Panc1 (cell line): ENCODE measurements at regions not wholly inside any gene's neighbourhood (a gene's known extent, or its start where the extent isn't known, plus 50 kb on each side); places are given as distances from the start of the nearest gene placed in this dataset.

Experiments used
- ATAC-seq: fragments of 200-7000 bp; cut with Tn5 transposase; 2 replicates; pipeline ENCODE4 v1.9.1; 2020; ENCODE audit warnings: mild to moderate bottlenecking, moderate library complexity
- BruUV-seq: library from RNA; stranded (reverse); fragments of 400-500 nt; replicated peaks from 2 replicates; lab custom pipeline; 2021; lab: Mats Ljungman, UMichigan
- CTCF ChIA-PET: fragments of 300-600 bp; sonication (Branson Sonifier 250); formaldehyde crosslinking; loops from one replicate; lab custom pipeline; 2022; ENCODE audit warnings: antibody characterized with exemption; lab: Charles Lee
- POLR2A ChIA-PET: fragments of 300-600 bp; sonication (Branson Sonifier 250); formaldehyde crosslinking; loops from one replicate; lab custom pipeline; 2022; ENCODE audit warnings: antibody characterized with exemption; lab: Charles Lee
- DNase-seq: peaks from one replicate; pipeline ENCODE4 v3.0.0-alpha.2; 2010; ENCODE audit warnings: low read depth, low spot score
- H3K27ac ChIP-seq: 2 replicates; pipeline ENCODE4 v1.5.1; 2011; ENCODE audit warnings: mild to moderate bottlenecking, low read length, inconsistent platforms
- H3K27me3 ChIP-seq: fragments of 200-500 bp; sonication (Bioruptor generic); 2 replicates; pipeline ENCODE4 v1.6.0; 2014; ENCODE audit warnings: low read length, inconsistent platforms; ENCODE audit not compliant: control insufficient read depth, insufficient read depth
- H3K36me3 ChIP-seq: fragments of 200-500 bp; sonication (Bioruptor generic); 2 replicates; pipeline ENCODE4 v1.5.1; 2014; ENCODE audit warnings: inconsistent platforms, mild to moderate bottlenecking, low read length, moderate library complexity; ENCODE audit not compliant: control insufficient read depth, insufficient read depth
- H3K4me1 ChIP-seq: 2 replicates; pipeline ENCODE4 v1.5.1; 2011; ENCODE audit warnings: inconsistent platforms, mild to moderate bottlenecking, low read length, moderate library complexity; ENCODE audit not compliant: control insufficient read depth, insufficient read depth
- H3K4me3 ChIP-seq, 2 experiments: 2 replicates each; pipeline ENCODE4 v1.5.1; 2011 to 2012; ENCODE audit warnings: low read depth in 2 of 2, low read length in 2 of 2, mild to moderate bottlenecking in 2 of 2, inconsistent platforms in 1 of 2, moderate library complexity in 1 of 2
- H3K9me3 ChIP-seq: fragments of 200-500 bp; sonication (Bioruptor generic); 2 replicates; pipeline ENCODE4 v1.5.1; 2014; ENCODE audit warnings: low read depth, mild to moderate bottlenecking, inconsistent platforms, low read length, moderate library complexity; ENCODE audit not compliant: control insufficient read depth, insufficient read depth
- POLR2AphosphoS5 ChIP-seq: IDR thresholded peaks from 2 replicates; pipeline ENCODE4 v1.6.1; 2012; ENCODE audit warnings: mild to moderate bottlenecking, low read depth, low read length, moderate library complexity
- SIN3A ChIP-seq: IDR thresholded peaks from 2 replicates; pipeline ENCODE4 v1.6.1; 2012; ENCODE audit warnings: low read depth, mild to moderate bottlenecking, low read length, moderate library complexity, borderline replicate concordance; ENCODE audit not compliant: insufficient read depth
- TCF7L2 ChIP-seq: IDR thresholded peaks from 2 replicates; pipeline ENCODE4 v1.6.1; 2011; ENCODE audit warnings: mild to moderate bottlenecking, low read depth, low read length, inconsistent platforms
- in situ Hi-C: cut with HindIII; loops from 2 replicates; pipeline ENCODE4 v1.10.0; 2016; ENCODE audit warnings: low sequenced_read_pairs, low pct_unique_long_range_greater_than_20kb
- intact Hi-C: fragments of 100-400 bp; cut with micrococcal nuclease; formaldehyde crosslinking; loops from one replicate; pipeline ENCODE4 v1.10.0; 2022; ENCODE audit not compliant: unreplicated experiment
- TF ChIP-seq, protein P1 (sequence below), 2 experiments: IDR thresholded peaks; 2 replicates each; pipeline ENCODE4 v1.6.1; 2011 to 2012; ENCODE audit warnings: low read depth in 2 of 2, control low read depth in 1 of 2, low read length in 1 of 2, mild to moderate bottlenecking in 1 of 2, moderate library complexity in 1 of 2; ENCODE audit not compliant: insufficient read depth in 1 of 2
- TF ChIP-seq, protein P2 (sequence below): fragments of 450-650 bp; IDR thresholded peaks from 2 replicates; pipeline ENCODE4 v1.5.1; 2017; ENCODE audit warnings: mild to moderate bottlenecking

DNA sequence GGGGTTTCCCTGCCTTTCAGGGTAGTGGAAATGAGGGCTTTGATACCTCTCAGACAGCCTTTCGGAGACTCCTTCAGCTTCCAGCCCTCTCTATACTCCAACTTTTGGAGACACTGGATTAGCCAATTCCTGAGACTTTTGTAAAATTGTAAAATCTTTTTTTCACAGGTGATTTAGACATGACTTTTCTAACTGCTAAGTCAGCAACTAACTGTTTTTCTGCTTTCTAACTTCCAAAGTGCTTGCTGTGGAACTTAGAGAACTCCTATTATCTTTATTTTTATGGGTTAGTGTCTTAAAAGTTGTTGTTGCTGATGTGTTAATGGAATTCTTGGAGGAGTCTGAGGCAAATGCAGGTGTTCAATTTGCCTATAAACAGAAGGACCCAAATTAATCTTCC lies 616.7 kb upstream of the ID2 start:
- Histone ChIP-seq H3K27ac (no peak overlapping the region), H3K27me3 (no peaks in the 10 kb centered on the region), H3K4me1 (no peaks in the 10 kb centered on the region), H3K9me3 (no peaks in the 10 kb centered on the region), H3K4me3 (no peak overlapping the region), H3K36me3 (no peaks in the 10 kb centered on the region)
- BruUV-seq, result no TSS peak
- POLR2A ChIA-PET, result no interaction called here
- TF ChIP-seq, protein P1, sequence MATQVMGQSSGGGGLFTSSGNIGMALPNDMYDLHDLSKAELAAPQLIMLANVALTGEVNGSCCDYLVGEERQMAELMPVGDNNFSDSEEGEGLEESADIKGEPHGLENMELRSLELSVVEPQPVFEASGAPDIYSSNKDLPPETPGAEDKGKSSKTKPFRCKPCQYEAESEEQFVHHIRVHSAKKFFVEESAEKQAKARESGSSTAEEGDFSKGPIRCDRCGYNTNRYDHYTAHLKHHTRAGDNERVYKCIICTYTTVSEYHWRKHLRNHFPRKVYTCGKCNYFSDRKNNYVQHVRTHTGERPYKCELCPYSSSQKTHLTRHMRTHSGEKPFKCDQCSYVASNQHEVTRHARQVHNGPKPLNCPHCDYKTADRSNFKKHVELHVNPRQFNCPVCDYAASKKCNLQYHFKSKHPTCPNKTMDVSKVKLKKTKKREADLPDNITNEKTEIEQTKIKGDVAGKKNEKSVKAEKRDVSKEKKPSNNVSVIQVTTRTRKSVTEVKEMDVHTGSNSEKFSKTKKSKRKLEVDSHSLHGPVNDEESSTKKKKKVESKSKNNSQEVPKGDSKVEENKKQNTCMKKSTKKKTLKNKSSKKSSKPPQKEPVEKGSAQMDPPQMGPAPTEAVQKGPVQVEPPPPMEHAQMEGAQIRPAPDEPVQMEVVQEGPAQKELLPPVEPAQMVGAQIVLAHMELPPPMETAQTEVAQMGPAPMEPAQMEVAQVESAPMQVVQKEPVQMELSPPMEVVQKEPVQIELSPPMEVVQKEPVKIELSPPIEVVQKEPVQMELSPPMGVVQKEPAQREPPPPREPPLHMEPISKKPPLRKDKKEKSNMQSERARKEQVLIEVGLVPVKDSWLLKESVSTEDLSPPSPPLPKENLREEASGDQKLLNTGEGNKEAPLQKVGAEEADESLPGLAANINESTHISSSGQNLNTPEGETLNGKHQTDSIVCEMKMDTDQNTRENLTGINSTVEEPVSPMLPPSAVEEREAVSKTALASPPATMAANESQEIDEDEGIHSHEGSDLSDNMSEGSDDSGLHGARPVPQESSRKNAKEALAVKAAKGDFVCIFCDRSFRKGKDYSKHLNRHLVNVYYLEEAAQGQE (IDR thresholded peaks at IDR 0.05; ENCODE audit: insufficient read depth in 1 of 2, low read depth in 2 of 2, low read length in 1 of 2), result no peak
- no peak for TF ChIP-seq SIN3A
- TF ChIP-seq POLR2AphosphoS5, result no peak
- no peak for DNase-seq
- no peak for ATAC-seq
- intact Hi-C loops, result no loop called here
- in situ Hi-C loops, result no loop called here
- CTCF ChIA-PET, result no interaction called here

DNA sequence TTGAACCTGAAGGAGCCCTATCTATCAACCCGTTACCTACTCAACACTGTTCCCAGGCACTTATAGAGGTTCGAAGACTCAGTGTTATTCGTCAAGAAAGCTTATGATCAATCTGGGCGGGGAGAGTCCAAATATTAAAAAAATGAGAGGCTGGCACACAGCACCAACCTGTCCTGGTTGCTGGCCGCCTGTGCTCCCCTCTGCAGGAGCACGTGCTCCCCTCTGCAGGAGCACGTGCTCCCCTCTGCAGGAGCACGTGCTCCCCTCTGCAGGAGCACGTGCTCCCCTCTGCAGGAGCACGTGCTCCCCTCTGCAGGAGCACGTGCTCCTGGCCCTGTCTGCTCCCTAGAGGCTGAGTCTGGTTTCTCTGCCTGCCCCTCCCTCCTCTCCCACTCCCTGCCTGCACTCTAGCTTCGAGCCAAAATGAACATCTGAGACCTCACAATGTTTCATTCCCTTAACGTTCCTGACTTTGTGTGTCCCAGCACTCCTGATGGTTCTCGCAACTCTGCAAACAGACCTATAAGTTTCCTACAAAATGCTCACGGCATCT lies 614.0 kb upstream of the ID2 start:
- BruUV-seq, result no TSS peak
- ChIA-PET POLR2A (interaction anchor here (0.7 kb wide), 1 partner anchor 35 kb away, joined by 3 read pairs; no protein-coding TSS in a partner anchor), CTCF (no interaction called here)

DNA sequence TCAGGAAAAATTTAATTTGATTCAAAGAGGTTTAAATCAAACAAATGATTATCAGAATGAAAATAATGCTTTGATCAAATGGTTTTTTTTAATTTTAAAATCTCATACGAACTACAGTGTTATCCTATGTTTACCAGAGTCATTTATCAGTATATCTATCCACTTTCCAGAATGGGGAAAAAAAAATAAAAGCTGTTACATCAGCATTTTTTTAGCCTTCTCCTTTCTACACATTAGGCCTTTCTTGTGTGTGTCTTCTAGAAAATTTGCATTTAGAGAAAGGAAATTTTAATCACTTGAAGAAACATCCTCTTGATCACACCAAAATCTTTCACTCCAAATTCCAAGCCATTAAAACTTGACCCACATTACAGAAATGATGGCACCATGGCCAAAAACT lies 608.9 kb upstream of the ID2 start:
- H3K4me1 ChIP-seq, result no peaks in the 10 kb centered on the region
- DNase-seq (no peak), ATAC-seq (no peak)
- ChIA-PET CTCF (no interaction called here), POLR2A (no interaction called here)
- H3K4me3 ChIP-seq, result no peak overlapping the region
- BruUV-seq, result no TSS peak
- TF ChIP-seq SIN3A, result no peak
- no peak for TF ChIP-seq POLR2AphosphoS5
- TF ChIP-seq, protein P2, sequence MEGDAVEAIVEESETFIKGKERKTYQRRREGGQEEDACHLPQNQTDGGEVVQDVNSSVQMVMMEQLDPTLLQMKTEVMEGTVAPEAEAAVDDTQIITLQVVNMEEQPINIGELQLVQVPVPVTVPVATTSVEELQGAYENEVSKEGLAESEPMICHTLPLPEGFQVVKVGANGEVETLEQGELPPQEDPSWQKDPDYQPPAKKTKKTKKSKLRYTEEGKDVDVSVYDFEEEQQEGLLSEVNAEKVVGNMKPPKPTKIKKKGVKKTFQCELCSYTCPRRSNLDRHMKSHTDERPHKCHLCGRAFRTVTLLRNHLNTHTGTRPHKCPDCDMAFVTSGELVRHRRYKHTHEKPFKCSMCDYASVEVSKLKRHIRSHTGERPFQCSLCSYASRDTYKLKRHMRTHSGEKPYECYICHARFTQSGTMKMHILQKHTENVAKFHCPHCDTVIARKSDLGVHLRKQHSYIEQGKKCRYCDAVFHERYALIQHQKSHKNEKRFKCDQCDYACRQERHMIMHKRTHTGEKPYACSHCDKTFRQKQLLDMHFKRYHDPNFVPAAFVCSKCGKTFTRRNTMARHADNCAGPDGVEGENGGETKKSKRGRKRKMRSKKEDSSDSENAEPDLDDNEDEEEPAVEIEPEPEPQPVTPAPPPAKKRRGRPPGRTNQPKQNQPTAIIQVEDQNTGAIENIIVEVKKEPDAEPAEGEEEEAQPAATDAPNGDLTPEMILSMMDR, result no peak
- TF ChIP-seq, protein P1 (IDR thresholded peaks at IDR 0.05; ENCODE audit: insufficient read depth in 1 of 2, low read depth in 2 of 2, low read length in 1 of 2), result no peak
- TF ChIP-seq TCF7L2, result no peak
- H3K36me3 ChIP-seq, result no peaks in the 10 kb centered on the region
- in situ Hi-C loops (no loop called here), intact Hi-C loops (no loop called here)
- H3K27ac ChIP-seq, result no peak overlapping the region
- no peaks in the 10 kb centered on the region for H3K27me3 ChIP-seq
- H3K9me3 ChIP-seq, result no peaks in the 10 kb centered on the region

More for the DNA sequence above, 614.0 kb upstream of the ID2 start:
- ATAC-seq, result no peak
- Histone ChIP-seq H3K27me3 (no peaks in the 10 kb centered on the region), H3K36me3 (no peaks in the 10 kb centered on the region), H3K9me3 (no peaks in the 10 kb centered on the region), H3K27ac (no peak overlapping the region), H3K4me1 (no peaks in the 10 kb centered on the region), H3K4me3 (no peak overlapping the region)
- DNase-seq, result no peak
- intact Hi-C loops (no loop called here), in situ Hi-C loops (no loop called here)
- TF ChIP-seq SIN3A, result no peak
